ENCODE measurements at regions not wholly inside any gene's neighbourhood (a gene's known extent, or its start where the extent isn't known, plus 50 kb on each side); places are given as distances from the start of the nearest gene placed in this dataset.

DNA sequence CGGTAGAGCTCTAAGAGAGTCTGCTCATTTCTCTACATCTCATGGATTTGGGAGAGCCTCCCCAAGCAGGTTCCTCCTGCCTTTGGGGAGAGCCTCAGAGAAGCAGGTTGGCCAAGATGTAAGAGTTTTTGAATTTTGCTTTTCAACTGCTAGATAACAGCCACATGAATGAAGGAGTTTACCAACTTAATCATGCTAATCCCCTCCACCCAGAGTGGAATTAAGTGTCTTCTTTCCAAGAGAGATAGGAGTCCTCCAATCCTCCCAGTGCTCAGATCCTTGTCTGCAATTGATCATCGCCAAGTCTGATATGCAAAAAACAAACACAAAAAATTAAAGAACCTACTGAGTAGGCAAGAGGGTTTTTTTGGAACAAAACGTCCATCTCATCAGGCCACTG is 99.4 kb upstream of the MAP3K1 start:
- TF ChIP-seq, protein P1, sequence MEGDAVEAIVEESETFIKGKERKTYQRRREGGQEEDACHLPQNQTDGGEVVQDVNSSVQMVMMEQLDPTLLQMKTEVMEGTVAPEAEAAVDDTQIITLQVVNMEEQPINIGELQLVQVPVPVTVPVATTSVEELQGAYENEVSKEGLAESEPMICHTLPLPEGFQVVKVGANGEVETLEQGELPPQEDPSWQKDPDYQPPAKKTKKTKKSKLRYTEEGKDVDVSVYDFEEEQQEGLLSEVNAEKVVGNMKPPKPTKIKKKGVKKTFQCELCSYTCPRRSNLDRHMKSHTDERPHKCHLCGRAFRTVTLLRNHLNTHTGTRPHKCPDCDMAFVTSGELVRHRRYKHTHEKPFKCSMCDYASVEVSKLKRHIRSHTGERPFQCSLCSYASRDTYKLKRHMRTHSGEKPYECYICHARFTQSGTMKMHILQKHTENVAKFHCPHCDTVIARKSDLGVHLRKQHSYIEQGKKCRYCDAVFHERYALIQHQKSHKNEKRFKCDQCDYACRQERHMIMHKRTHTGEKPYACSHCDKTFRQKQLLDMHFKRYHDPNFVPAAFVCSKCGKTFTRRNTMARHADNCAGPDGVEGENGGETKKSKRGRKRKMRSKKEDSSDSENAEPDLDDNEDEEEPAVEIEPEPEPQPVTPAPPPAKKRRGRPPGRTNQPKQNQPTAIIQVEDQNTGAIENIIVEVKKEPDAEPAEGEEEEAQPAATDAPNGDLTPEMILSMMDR (IDR thresholded peaks at IDR 0.05) = no peak

DNA sequence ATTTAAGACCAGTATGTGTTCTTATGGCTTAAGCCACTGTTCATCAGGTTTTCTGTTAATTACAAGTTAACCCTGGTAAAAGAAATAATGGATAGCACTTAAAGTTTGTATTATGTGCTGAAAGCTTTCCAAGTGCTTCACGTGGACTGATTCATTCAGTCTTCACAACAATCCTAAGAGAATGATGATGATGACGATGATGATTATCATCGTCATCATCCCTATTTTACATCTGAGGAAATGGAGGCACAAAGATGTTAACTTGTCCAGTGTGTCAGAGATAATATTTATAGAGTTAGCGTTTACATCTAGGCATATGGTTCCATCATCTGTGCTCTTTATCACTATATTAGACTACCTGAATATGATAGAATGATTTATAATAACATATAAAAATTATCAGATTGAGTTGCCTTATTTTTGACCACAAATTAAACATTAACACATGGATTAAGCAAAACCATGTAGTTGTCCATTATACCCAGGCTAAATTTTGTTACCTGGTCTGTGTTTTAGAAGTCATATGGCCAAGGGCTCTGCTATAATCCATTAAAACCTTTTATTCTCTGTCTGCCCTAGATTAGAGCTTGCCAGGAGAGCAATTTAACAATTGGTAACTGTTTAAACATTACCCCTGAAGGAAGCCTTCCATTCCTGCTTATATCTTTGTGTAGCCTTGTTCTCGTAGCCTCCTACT is 102.3 kb upstream of the MAP3K1 start:
- TF ChIP-seq, protein P1 (IDR thresholded peaks at IDR 0.05) = no peak
- 74 to 83% methylated on average over 5 of the region's 5 CpGs for WGBS, 2 donors

More for the DNA sequence above, 99.4 kb upstream of the MAP3K1 start:
- DNase-seq (no peak), ATAC-seq (no peak)
- no peaks in the 10 kb centered on the region for H3K27me3 ChIP-seq
- H3K36me3 ChIP-seq = no peaks in the 10 kb centered on the region
- no peaks in the 10 kb centered on the region for H3K4me1 ChIP-seq
- intact Hi-C loops (cut with DNase I) = no loop called here
- WGBS, 2 donors = 97 to 98% methylated on average over 3 of the region's 3 CpGs
- no peak overlapping the region for H3K27ac ChIP-seq
- H3K4me3 ChIP-seq = no peak overlapping the region
- peaks cover 0 to under 1% (median 0%) of the 10 kb centered on the region in 11 donors for H3K9me3 ChIP-seq

DNA sequence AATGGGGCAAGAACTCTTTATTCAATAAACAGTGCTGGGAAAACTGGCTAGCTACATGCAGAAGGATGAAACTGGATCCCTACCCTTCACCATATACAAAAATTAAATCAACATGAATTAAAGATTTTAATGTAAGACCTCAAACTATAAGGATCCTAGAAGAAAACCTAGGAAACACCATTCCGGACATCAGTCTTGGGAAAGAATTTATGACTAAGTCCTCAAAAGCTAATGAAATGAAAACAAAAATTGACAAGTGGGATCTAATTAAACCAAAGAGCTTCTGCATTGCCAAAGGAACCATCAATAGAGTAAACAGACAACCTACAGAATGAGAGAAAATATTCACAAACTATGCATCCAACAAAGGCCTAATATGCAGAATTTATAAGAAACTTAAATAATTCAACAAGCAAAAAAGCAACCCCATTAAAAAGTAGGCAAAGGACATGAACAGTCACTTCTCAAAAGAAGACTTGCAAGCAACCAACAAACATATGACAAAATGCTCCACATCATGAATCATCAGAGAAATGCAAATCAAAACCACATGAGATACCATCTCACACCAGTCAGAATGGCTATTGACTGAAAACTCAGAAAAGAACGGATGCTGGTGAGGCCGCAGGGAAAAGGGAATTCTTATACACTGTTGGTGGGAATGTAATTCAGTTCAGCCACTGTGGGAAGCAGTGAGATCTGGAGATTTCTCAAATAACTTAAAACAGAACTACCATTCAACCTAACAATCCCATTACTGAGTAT is 104.3 kb upstream of the MAP3K1 start:
- ATAC-seq = no peak
- TF ChIP-seq, protein P1 (IDR thresholded peaks at IDR 0.05) = no peak
- no peak overlapping the region for H3K27ac ChIP-seq
- 90 to 95% methylated on average over 3 of the region's 3 CpGs for WGBS, 2 donors
- H3K4me1 ChIP-seq = no peaks in the 10 kb centered on the region
- H3K36me3 ChIP-seq = no peaks in the 10 kb centered on the region
- intact Hi-C loops (cut with DNase I) = no loop called here
- no peak for DNase-seq
- peaks cover 0 to 9% (median 2%) of the 10 kb centered on the region in 11 donors for H3K9me3 ChIP-seq
- no peaks in the 10 kb centered on the region for H3K27me3 ChIP-seq
- no peak overlapping the region for H3K4me3 ChIP-seq

More for the DNA sequence above, 102.3 kb upstream of the MAP3K1 start:
- H3K4me3 ChIP-seq = no peak overlapping the region
- no peak overlapping the region for H3K27ac ChIP-seq
- H3K4me1 ChIP-seq = no peaks in the 10 kb centered on the region
- DNase-seq = no peak
- ATAC-seq = no peak
- H3K27me3 ChIP-seq = no peaks in the 10 kb centered on the region
- intact Hi-C loops (cut with DNase I) = no loop called here
- peaks cover 0 to 9% (median 2%) of the 10 kb centered on the region in 11 donors for H3K9me3 ChIP-seq
- no peaks in the 10 kb centered on the region for H3K36me3 ChIP-seq

DNA sequence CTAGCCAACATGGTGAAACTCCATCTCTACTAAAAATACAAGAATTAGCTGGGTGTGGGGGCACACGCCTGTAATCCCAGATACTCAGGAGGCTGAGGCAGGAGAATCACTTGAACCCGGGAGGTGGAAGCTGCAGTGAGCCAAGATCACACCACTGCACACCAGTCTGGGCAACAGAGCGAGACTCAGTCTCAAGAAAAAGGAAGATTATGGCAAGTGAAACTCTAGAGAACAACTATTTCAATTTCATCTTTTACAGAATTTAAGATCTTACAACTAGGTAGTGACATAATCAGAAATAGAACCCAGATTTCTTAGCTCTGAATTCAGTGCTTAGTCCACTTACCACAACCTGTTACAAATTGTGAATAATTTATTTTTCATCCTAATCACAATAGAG is 108.8 kb upstream of the MAP3K1 start:
- peaks cover 0 to 2% (median 0%) of the 10 kb centered on the region in 7 donors for H3K27me3 ChIP-seq
- ATAC-seq (no peak), DNase-seq (no peak)
- WGBS, 2 donors = 97 to 98% methylated on average over 3 of the region's 3 CpGs
- H3K4me1 ChIP-seq = no peaks in the 10 kb centered on the region
- H3K9me3 ChIP-seq = peaks cover 0 to 9% (median 2%) of the 10 kb centered on the region in 11 donors
- TF ChIP-seq, protein P1 (IDR thresholded peaks at IDR 0.05) = no peak
- no peak overlapping the region for H3K4me3 ChIP-seq
- H3K27ac ChIP-seq = no peak overlapping the region
- no peaks in the 10 kb centered on the region for H3K36me3 ChIP-seq
- intact Hi-C loops (cut with DNase I) = no loop called here

All from heart right ventricle (tissue), 16 donors.